HG02852 (cell line): ENCODE measurements at regions not wholly inside any gene's neighbourhood (a gene's known extent, or its start where the extent isn't known, plus 50 kb on each side); places are given as distances from the start of the nearest gene placed in this dataset.
A peak's percentile ranks its signal among the peaks of the same experiment; 100 is the strongest.

ENCODE experiments used
- ATAC-seq: cut with Tn5 transposase; IDR thresholded peaks from one replicate; pipeline ENCODE4 v1.9.1; 2021; ENCODE audit warnings: mild to moderate bottlenecking, moderate library complexity; ENCODE audit not compliant: unreplicated experiment

- no peak for ATAC-seq
These were observed 82.4 kb upstream of the ZIC3 start for GRCh38 chrX:137483554-137483953.

DNA sequence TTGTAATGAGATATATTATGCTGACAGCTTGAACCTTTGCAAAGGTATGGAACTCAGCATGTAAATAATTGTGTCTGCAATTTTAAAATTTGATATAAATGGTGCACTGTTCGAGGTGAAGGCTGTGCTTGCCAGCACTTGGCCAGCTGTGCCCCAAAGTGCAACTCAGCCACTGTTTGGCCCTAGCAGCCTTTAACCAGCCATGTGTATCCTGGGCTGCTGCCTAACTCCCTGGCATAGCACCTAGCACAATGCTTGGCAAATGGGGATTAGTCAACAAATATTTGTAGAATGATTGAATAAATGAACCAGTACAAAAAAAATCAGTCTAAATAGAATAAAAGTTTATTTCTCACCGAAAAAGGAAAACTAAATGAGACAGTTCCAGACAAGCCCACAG lies 83.8 kb upstream of the ZIC3 start:
- no peak for ATAC-seq

GRCh38 chrX:137479386-137479785 lies 86.5 kb upstream of the ZIC3 start:
- ATAC-seq = no peak

DNA sequence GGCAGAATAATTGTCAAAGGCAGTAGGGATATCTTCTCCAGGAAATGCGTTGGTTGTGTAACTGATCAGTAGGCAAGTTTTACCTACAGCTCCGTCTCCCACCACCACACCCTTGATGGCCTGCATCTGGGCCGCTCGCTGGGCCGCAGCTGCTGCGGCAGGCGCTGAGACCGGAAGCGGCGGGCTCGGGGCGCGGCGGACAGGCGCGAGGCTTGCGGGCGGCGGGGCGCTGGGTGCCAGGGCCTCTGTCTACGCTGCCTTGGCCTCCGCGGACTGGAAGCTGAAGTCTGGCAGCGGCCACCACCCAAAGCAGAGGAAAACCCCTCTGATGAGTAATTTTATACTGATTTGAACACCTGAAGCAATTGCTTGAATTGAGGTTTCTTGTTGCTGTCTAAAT lies 124.2 kb upstream of the ZIC3 start:
- ATAC-seq = no peak

- peak; percentile 66 for ATAC-seq
These were observed 133.3 kb upstream of the ZIC3 start for GRCh38 chrX:137432609-137433008.

DNA sequence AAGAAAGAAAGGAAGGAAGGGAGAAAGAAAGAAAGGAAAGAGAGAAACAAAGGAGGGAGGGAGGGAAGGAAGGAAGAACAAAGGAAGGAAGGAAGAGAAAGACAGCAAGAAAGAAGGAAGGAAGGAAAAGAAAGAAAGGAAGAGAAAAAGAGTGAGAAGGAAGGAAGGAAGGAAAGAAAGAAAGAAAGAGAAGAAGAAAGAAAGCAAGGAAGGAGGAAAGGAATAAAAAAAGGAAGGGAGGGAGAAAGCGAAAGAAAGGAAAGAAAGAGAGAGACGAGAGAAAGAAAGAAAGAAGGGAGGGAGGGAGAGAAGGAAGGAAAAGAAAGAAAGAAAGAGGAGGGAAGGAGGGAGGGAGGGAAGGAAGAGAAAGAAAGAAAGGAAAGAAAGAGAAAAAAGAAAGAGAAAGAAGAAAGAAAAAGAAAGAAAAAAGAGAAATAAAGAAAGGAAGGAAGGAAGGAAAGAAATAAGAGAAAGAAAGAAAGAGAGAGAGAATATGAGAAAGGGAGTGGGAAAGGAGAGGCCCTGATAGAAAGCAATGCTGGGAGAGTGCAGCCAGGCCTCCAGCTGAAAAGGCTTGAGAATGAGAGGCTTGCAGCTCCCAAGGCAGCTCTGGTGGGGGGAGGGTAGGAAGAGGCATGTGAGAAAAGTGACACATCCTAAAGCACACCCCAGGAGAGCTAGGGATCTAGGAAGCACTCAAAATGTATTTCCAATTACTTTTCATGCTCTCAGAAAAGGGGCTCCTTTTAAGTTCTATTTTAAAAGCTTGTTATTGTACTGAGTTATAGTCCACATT lies 134.0 kb upstream of the ZIC3 start:
- no peak for ATAC-seq

DNA sequence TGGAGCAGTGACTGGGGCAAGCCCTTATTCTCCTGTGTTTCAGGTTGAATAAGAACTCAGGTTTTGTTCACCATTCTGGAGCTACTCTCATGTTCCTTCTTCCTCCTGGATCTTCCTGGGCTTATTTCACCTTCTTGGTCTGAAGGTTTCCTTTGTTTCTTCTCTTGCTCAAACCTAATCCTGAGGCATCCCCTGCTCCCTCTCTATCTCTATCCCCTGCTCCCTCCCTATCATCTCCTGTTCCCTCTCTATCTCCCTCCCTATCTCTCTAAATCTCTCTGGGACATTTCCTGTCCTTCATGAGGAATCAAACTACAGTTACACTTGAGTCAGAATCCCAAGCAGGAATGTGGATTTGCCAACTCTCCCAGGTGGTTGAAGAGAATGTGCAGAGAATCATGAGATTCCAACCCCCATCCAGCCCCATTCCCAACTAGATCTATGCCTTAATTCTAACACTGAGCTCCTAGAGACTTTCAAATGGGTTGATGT lies 134.9 kb upstream of the ZIC3 start:
- ATAC-seq = no peak

GRCh38 chrX:137430301-137430700 lies 135.6 kb upstream of the ZIC3 start:
- ATAC-seq = no peak

DNA sequence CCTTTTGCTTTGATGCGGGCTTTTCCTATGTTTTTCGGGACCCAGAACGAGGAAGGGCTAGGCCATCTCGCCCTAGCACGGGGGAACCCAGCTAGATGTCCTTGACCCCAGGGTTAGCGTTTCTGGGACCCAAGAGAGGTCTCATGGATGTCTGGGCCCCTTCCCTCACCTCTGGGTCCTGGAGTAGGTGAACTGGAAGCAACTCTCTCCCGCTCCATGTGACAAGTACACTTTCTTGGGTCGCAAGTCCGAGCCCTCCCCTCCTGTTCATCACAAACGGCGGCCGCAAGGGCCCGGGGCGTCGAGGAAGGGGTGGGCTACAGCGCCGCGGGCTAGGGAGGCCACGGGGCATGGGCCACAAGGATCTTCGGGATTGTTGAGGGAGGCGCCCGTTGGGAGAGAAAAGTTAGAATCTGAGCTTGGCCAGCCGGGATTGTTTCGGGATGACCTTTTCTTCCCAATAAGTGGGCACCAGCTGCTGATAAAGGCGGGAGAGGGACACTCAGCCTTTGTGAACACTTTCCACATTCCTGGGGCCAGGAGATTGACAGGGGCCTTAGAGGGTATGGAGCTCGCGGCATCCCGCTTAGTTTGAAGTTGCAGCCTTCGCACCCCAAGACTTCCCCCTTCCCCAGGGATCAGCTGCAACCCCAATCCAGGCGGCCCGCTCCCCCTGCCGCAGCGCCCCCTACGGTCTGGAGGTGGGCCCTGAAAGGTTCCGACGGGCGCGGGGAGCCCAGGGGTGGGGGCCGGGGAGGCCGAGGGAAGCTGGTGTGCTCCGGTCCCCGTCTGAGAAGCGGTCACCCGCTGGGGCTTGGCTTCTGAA lies 136.9 kb upstream of the ZIC3 start:
- ATAC-seq = no peak

GRCh38 chrX:137428221-137428661 lies 137.7 kb upstream of the ZIC3 start:
- no peak for ATAC-seq

GRCh38 chrX:137427816-137428215 lies 138.1 kb upstream of the ZIC3 start:
- ATAC-seq = no peak

GRCh38 chrX:137427426-137427778 lies 138.5 kb upstream of the ZIC3 start:
- no peak for ATAC-seq

DNA sequence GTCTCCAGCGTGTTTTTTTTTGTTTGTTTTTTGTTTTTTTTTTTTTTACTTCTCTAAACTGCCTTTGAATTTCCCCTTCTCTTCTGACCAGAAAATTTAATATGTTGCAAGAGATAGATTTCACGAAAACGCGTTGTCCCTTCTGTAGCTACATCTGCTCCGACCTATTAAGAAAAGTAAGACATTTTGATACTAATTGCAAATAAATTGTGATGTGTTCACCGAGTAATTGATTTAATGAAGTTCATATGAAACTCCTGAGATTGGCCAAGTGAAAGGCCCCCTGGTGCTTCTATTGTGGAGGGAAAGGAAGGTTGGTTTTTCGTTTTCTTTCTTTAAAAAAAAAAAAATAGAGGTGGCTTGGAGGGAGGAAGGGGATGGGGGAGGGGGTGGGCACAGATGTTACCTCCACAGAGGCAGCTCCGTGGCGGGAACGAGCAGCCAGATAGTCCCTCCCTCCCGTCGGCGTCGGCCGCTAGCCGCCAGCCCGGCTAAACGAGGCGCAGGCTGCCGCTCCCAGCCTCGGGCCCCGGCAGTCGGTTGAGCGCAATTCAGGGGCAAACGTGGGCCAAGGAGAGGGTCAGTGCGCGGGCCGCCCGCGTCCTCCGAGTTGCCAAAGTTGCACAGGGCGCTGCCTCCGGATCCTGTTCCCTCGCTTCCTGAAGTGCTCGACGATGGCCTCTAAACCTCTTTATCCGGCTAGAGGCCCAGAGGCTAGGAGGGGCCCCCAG lies 139.1 kb upstream of the ZIC3 start:
- ATAC-seq = no peak

DNA sequence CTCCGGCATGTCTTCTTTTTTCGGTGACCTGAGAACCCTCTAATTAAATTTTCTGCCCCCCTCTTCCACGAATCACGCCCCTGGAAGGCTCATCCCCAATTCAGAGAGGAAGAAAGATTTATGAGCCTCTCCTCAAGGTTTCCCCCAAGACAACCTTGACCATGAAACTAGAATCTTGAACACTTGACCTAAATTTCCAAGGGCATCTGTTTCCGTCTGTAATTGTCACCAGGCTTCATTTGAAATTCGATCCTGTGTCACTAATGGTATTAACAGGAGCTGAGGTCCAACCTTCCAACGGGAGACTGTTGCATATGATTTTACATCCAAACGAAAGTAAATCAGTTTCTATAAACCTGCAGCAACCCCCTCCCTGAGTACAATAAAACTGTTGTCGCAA lies 139.9 kb upstream of the ZIC3 start:
- ATAC-seq = no peak

- ATAC-seq = no peak
These were observed 140.5 kb upstream of the ZIC3 start for GRCh38 chrX:137425273-137425902.

GRCh38 chrX:137424679-137425078 lies 141.2 kb upstream of the ZIC3 start:
- ATAC-seq = no peak

DNA sequence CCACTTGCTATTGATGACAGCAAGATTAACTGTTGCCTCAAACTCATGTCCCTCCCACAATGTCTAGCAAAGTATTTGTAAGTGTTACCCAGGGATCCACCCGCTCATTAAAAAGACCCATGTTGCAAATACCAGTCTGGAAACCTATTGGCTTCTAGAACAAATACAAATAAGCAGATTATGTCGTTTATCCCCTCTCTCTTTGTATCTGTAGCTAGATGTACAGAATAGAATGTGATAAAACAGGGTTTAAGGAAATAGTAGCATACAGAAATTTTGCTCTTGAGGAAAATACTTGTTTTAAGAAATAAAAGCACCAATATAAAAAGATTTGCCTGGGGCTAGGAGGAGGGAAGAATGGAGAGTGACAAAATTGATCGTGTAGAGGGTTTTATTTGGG lies 142.7 kb upstream of the ZIC3 start:
- no peak for ATAC-seq

DNA sequence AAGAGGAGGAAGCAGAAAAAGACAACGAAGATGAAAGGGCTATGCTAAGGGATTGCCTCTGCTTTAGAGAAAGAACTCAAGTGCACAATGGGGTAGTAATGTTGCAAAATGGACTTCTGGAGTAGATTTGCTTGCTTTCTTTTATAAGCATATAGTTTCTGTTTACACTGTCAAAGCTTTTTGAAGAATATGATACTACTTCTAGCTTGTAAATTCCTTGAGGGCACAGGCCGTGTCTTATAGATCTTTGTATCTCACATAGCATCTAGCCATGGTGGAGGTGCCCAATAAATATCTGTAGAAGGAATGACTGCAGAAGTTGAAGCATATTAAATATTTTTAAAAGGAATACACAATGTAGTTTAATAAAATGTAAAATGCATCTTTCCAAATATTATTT lies 147.8 kb upstream of the ZIC3 start:
- no peak for ATAC-seq

DNA sequence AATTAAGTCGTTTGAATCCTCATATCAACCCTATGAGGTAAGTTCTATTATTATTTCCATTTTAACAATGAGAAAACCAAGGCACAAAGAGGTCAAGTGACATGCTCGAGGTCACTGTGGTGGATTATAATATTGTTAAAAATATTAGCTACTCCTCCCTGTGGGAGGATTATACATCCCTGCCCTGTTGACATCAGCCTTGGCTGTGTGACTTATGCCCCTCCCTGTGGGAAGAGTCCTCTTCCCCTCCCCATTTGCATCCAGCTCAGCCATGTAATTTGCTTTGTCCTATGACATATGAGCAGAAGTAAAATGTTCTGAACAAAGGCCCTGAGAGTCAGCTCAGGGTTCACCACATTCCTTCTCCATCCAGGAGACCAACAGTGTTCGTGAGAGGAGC lies 152.7 kb upstream of the ZIC3 start:
- no peak for ATAC-seq

DNA sequence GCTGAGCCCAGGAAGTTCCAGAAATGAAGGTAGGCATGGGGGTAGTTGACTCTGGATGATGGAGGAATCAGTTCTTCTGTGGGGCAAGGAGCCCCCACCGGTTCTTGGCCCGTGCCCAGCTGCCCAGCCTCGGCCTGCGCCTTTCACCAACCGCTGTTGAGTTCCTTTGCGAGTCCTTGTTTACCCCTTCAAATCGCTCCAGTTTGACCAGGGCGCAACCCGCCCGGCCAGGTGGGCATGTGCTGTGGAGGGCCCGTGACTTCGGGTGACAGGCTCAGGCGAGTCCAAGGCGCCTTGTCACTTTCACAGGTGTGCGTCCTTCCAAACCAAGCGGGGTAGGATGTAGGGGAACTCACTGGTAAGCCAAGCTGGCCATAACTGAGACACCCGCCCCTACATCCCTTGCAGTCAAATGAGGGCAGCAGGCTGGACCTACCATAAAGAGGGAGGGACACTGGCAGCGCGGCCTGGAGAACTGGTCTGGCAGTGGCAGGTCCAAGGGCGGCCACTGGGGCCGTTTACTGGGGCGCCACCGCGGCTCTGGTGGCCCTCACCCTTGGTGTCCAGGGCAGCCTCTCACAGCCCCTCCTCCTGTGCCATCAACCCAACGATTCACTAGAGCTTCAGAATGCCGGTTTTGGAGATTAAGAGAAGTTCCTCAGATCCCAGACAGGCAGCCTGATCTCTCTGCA lies 160.3 kb upstream of the ZIC3 start:
- no peak for ATAC-seq
